Omental fat pad (tissue), 3 donors: ENCODE measurements at regions not wholly inside any gene's neighbourhood (a gene's known extent, or its start where the extent isn't known, plus 50 kb on each side); places are given as distances from the start of the nearest gene placed in this dataset.

Experiments
- ATAC-seq: fragments of 150-250 bp; one replicate; pipeline ENCODE4 v1.9.1; 2016; ENCODE audit warnings: mild to moderate bottlenecking, moderate library complexity; ENCODE audit not compliant: low FRiP score
- DNase-seq: peaks from one replicate; pipeline ENCODE4 v3.0.0-alpha.2; 2019; ENCODE audit warnings: low spot score
- TF ChIP-seq, protein P1 (sequence below), 3 donors: fragments of 450-650 bp; IDR thresholded peaks; one replicate each; pipeline ENCODE4 v1.5.1; 2016 to 2017; ENCODE audit warnings: antibody characterized with exemption in 3 of 3, mild to moderate bottlenecking in 3 of 3, moderate library complexity in 2 of 3

DNA sequence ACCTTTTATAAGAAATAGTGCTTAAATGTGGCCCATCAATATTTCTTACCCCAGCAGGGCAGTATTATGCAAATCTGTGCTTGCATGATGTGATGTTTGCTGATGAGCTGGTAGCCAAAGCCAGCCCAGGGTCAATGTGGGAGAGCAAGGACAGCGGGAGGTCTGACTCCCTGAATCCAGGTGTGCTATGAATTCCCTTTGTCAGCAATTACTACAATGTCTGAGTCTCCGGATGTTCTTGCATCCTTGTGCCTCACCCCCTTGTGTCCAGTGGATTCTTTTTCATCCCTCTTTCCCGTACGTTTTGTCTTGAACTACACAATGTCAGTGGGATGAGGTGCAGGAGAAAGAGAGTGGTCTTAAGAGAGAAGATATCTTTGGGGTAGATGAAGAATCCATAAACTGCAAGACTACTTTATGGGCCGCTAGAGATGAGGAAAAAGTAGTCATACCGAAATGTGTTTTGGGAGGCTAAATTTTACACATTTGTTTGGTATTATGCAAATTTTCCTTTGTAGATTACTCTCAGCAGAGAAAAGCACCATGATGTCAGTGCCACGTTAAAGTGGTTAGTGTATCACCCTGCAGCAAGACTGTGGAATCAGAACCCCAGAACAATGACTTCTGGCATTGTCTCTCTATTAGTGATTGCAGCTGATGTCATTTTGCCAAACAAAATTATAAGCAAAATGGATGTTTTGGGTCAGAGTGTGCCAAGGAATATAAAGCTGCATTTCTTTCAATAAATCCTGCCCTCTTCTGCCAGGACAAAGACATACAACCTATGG is 53.5 kb upstream of the TSHZ3 start:
- DNase-seq (no peak), ATAC-seq (no peak)
- TF ChIP-seq, protein P1, sequence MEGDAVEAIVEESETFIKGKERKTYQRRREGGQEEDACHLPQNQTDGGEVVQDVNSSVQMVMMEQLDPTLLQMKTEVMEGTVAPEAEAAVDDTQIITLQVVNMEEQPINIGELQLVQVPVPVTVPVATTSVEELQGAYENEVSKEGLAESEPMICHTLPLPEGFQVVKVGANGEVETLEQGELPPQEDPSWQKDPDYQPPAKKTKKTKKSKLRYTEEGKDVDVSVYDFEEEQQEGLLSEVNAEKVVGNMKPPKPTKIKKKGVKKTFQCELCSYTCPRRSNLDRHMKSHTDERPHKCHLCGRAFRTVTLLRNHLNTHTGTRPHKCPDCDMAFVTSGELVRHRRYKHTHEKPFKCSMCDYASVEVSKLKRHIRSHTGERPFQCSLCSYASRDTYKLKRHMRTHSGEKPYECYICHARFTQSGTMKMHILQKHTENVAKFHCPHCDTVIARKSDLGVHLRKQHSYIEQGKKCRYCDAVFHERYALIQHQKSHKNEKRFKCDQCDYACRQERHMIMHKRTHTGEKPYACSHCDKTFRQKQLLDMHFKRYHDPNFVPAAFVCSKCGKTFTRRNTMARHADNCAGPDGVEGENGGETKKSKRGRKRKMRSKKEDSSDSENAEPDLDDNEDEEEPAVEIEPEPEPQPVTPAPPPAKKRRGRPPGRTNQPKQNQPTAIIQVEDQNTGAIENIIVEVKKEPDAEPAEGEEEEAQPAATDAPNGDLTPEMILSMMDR (IDR thresholded peaks at IDR 0.05), result no peak

DNA sequence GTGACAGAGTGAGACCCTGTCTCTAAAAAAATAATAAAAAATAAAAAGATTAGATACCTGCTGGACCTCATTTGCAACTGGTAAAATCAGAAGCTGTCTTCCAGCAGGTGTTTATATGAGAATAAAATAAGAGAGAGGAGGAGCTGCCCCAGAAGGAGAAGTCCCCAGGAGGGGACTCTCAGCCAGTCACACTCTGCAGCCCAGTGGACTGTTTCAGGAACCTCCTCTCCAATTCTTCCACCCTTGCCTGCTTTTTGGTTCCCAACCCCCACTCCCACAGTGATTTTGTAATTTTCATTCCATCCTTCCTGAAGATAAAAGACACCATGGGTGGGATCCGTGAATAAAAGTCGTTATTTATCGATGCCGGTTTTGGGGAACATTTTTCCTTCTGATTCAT is 56.9 kb upstream of the TSHZ3 start:
- no peak for DNase-seq
- ATAC-seq, result no peak
- TF ChIP-seq, protein P1 (IDR thresholded peaks at IDR 0.05), result no peak

DNA sequence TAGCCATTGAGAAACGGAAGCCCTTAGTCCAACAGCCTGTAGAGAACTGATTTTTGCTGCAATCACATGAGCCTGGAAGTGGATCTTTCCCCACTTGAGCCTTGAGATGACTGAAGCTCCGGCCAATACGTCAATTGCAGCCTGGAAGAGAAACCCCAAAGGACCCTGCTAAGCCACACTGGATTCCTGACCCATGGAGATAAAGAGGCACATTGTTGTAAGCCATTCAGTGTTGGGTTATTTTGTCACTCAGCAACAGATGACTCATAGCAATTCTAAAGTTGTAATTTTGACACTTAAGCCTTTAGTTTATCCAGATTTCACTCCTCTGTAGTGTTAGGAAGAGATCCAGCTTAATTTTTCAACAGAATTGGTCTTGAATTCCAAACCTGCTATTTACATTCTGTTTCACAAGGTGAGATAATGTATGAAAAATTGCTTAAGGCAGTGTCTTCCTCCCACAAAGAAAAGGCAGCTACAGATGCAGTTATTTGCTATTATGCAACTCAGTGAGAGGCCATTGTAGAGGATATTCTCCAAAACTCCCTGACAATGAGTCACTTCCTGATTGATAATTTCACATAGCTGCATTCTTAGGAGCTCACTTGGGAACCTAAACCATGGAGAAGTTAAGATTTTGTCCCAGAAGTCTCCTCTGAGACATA is 59.4 kb upstream of the TSHZ3 start:
- DNase-seq, result no peak
- peak; percentile 92 for ATAC-seq

DNA sequence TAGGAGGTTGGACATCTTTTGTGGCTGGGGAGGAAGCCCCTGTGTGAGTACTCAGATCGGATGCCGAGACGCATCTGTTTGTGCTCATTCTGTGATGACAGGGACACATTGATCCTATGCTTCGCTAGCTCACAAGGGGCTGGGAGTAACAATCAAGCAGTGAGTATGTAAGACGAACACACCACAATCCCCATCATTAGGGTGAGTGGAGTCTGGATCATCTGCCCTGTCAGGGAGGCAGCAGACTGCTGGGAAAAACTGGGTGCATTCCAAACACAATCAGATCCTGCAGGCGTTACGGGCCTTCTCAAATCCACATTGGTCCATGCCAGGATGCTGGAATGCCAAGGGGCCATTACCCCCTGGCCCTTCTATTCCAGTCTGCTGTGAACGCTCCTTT is 64.1 kb upstream of the TSHZ3 start:
- ATAC-seq (no peak), DNase-seq (no peak)
- TF ChIP-seq, protein P1 (IDR thresholded peaks at IDR 0.05), result no peak

More for the DNA sequence above, 59.4 kb upstream of the TSHZ3 start:
- TF ChIP-seq, protein P1 (IDR thresholded peaks at IDR 0.05), result no peak

DNA sequence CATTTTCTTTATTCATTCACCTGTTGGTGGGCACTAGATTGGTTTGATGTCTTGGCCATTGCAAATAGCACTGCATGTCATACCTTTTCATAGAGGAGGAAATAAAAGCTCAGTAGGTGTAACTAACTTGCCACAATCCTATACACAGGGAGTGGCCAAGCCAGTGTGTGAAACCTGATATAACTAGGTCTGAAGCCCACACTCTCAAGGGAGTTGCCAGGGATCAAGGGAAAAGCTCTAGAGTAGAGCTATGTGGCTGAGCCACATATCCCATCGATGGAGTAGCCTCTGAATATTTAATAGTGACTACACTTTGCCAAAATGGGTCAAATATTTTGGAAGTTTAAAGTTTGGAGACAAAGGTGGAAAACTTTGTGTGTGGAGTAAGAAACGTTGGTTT is 66.1 kb upstream of the TSHZ3 start:
- TF ChIP-seq, protein P1 (IDR thresholded peaks at IDR 0.05), result no peak
- DNase-seq, result no peak
- no peak for ATAC-seq

DNA sequence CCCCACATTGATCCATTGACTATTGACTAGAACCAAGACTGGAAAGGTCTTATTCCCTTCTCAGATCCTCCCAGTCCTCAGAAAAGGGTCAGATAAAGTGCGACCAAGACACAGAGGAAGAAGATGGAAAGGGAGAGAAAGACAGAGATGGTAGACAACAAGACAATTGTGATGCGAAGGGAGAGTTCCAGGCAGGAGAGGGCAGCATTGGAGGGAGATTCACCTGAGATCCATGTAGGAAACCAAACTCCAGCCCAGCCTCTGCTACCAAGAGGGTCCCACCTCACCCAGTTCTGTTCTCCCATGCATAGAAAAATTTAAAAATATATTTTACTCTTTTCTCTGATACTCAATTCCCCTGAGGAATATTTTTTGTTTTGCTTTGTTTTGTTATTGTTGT is 67.3 kb upstream of the TSHZ3 start:
- DNase-seq (no peak), ATAC-seq (no peak)
- TF ChIP-seq, protein P1 (IDR thresholded peaks at IDR 0.05), result no peak

DNA sequence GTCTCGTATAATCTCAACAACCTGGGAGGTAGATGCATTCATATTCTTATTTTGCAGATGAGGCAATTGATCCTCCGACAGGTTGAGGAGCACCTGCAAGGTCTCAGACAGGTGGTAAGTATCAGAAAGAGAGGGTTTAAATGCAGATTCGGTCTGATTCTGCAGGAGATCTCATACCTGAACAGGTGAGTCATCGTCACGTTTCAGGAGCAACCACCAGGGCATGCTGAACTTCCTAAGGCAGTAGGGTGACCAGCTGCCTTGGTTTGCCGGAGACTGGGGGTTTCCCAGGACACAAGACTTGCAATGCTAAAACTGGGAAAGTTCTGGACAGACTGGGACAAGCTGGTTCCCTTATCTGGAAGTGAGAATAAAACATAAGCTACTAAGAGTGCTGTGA is 68.8 kb upstream of the TSHZ3 start:
- TF ChIP-seq, protein P1 (IDR thresholded peaks at IDR 0.05), result no peak
- no peak for ATAC-seq
- DNase-seq, result no peak
